IMR-90 (cell line): ENCODE measurements at regions not wholly inside any gene's neighbourhood (a gene's known extent, or its start where the extent isn't known, plus 50 kb on each side); places are given as distances from the start of the nearest gene placed in this dataset.

Experiments
- CEBPB ChIP-seq: IDR thresholded peaks from 2 replicates; pipeline ENCODE4 v1.6.1; 2012; ENCODE audit warnings: low read depth, low read length, improper control_type of control experiment
- CTCF ChIP-seq: conservative IDR thresholded peaks from 2 replicates; pipeline ENCODE4 v1.5.1; 2012; ENCODE audit warnings: mild to moderate bottlenecking, low read depth, low read length, improper control_type of control experiment
- MAFK ChIP-seq: IDR thresholded peaks from 2 replicates; pipeline ENCODE4 v1.6.1; 2012; ENCODE audit warnings: low read depth, low read length, improper control_type of control experiment
- MAZ ChIP-seq: IDR thresholded peaks from 2 replicates; pipeline ENCODE4 v1.6.1; 2012; ENCODE audit warnings: low read depth, mild to moderate bottlenecking, low read length, improper control_type of control experiment, moderate library complexity, borderline replicate concordance
- MXI1 ChIP-seq: IDR thresholded peaks from 2 replicates; pipeline ENCODE4 v1.6.1; 2012; ENCODE audit warnings: low read depth, mild to moderate bottlenecking, low read length, moderate library complexity, borderline replicate concordance
- POLR2A ChIP-seq: IDR thresholded peaks from 2 replicates; pipeline ENCODE4 v1.6.1; 2012; ENCODE audit warnings: mild to moderate bottlenecking, low read depth, low read length
- RAD21 ChIP-seq: IDR thresholded peaks from 2 replicates; pipeline ENCODE4 v1.6.1; 2012; ENCODE audit warnings: low read length, improper control_type of control experiment
- RCOR1 ChIP-seq: IDR thresholded peaks from 2 replicates; pipeline ENCODE4 v1.6.1; 2012; ENCODE audit warnings: mild to moderate bottlenecking, low read length, improper control_type of control experiment; ENCODE audit not compliant: insufficient replicate concordance
- RFX5 ChIP-seq: IDR thresholded peaks from 2 replicates; pipeline ENCODE4 v1.8.0; 2012; ENCODE audit warnings: low read depth, mild to moderate bottlenecking, low read length, moderate library complexity
- SMC3 ChIP-seq: fragments of 150-350 bp; IDR thresholded peaks from 2 replicates; pipeline ENCODE4 v1.6.1; 2016; ENCODE audit warnings: low read depth, mild to moderate bottlenecking, antibody characterized with exemption, low read length, moderate library complexity

- TF ChIP-seq POLR2A: no peak
- no peak for TF ChIP-seq MXI1
- no peak for TF ChIP-seq CEBPB
- no peak for TF ChIP-seq CTCF
- TF ChIP-seq MAZ: no peak
- no peak for TF ChIP-seq RFX5
- TF ChIP-seq RAD21: no peak
- TF ChIP-seq SMC3: no peak
- no peak for TF ChIP-seq RCOR1
- no peak for TF ChIP-seq MAFK
Measured at GRCh38 chr17:77597418-77598240, 360.9 kb upstream of the TNRC6C start.
